IgD-negative memory B cell (primary cell): ENCODE measurements at regions not wholly inside any gene's neighbourhood (a gene's known extent, or its start where the extent isn't known, plus 50 kb on each side); places are given as distances from the start of the nearest gene placed in this dataset.
"Not testable (repeated sequence)": the region's sequence is repeated elsewhere in the genome, so short reads cannot be mapped to it uniquely, and the experiment has no call there.

Source experiments
- H3K27ac Mint-ChIP-seq, 3 donors: one replicate each; pipeline ENCODE4 v1.8.0; 2020 to 2022; ENCODE audit warnings: mild to moderate bottlenecking in 3 of 3, mixed read lengths in 3 of 3, moderate library complexity in 1 of 3
- H3K27me3 Mint-ChIP-seq: one replicate; pipeline ENCODE4 v1.8.0; 2021; ENCODE audit warnings: mixed read lengths
- H3K36me3 Mint-ChIP-seq: one replicate; pipeline ENCODE4 v1.8.0; 2020; ENCODE audit warnings: mild to moderate bottlenecking, mixed read lengths
- H3K4me1 Mint-ChIP-seq, 3 donors: one replicate each; pipeline ENCODE4 v1.8.0; 2020 to 2022; ENCODE audit warnings: mixed read lengths in 3 of 3, mild to moderate bottlenecking in 1 of 3
- H3K4me3 Mint-ChIP-seq, 4 donors: one replicate each; pipeline ENCODE4 v1.8.0; 2020 to 2022; ENCODE audit warnings: mild to moderate bottlenecking in 4 of 4, mixed read lengths in 4 of 4, moderate library complexity in 3 of 4
- H3K9me3 Mint-ChIP-seq, 3 donors: one replicate each; pipeline ENCODE4 v1.8.0; 2020 to 2021; ENCODE audit warnings: mixed read lengths in 3 of 3, mild to moderate bottlenecking in 1 of 3

DNA sequence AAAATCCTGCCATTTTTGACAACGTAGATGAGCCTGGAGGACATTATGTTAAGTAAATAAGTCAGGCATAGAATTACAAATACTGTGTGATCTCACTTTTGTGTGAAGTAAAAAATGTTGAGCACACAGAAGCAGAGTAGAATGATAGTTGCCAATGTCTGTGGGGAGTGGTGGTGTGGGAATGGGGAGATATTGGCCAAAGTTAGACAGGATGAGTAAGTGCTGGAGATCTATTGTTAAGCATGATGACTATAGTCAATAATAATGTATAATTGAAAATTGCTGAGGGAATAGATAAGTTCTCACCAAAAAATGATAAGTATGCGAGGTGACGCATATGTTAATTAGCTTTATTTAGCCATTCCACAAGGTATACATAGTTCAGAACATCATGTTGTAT is 92.0 kb downstream of the GPR85 start:
- peaks cover 0 to 2% (median 0%) of the 10 kb centered on the region in 3 donors for H3K4me1 Mint-ChIP-seq
- no peaks in the 10 kb centered on the region for H3K27me3 Mint-ChIP-seq
- H3K36me3 Mint-ChIP-seq: no peaks in the 10 kb centered on the region
- peaks cover 0 to 3% (median 0%) of the 10 kb centered on the region in 3 donors for H3K9me3 Mint-ChIP-seq
- no peak overlapping the region for H3K27ac Mint-ChIP-seq
- no peak overlapping the region for H3K4me3 Mint-ChIP-seq

- Mint-ChIP-seq H3K36me3 (peaks cover 2% of the 10 kb centered on the region), H3K27me3 (no peaks in the 10 kb centered on the region), H3K4me1 (peaks cover 2 to 6% (median 4%) of the 10 kb centered on the region in 3 donors), H3K9me3 (no peaks in the 10 kb centered on the region), H3K27ac (no peak overlapping the region), H3K4me3 (no peak overlapping the region)
Measured at GRCh38 chr7:112990624-112991023, 96.0 kb downstream of the GPR85 start.

DNA sequence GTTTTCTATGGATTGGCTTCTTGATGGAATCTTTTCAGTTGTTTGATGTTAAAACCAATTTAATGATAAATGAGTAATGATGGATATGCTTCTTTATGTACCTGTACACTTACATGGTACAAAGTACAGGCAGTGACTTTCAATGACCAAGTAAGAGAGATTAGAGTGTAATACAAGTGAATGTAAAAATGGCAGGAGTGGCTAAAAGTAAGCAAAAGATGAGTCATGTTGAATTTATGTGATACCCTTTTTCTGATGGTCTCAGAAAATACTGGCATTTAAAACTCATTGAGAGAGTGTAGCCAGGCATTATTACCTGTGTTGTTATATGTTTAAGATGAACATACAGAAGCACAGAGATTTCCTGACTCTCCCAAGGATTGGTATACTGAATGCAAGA is 97.1 kb downstream of the GPR85 start:
- Mint-ChIP-seq H3K4me3 (no peak overlapping the region), H3K9me3 (no peaks in the 10 kb centered on the region), H3K27ac (peak overlapping the region in 1 of 3 donors; percentile 50), H3K36me3 (peaks cover 2% of the 10 kb centered on the region), H3K27me3 (no peaks in the 10 kb centered on the region), H3K4me1 (peaks cover 2 to 6% (median 4%) of the 10 kb centered on the region in 3 donors)

DNA sequence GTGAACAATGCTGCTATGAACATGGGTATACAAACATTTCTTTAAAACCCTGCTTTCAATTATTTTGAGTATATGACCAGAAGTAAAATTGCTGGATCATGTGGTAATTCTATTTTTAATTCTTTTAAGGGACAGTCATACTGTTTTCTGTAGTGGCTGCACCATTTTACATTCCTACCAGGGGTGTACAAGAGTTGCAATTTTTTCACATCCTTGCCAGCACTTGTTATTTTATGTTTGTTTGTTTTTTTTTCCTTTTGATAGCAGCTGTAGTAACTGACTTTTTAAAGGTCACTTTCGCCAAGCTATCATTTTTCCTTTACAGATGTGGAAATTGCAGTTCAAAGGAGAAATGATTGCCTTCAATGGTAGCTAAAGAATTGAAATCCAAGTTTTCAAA is 99.5 kb downstream of the GPR85 start:
- Mint-ChIP-seq H3K4me3 (no peak overlapping the region), H3K36me3 (peaks cover 2% of the 10 kb centered on the region), H3K9me3 (no peaks in the 10 kb centered on the region), H3K27ac (no peak overlapping the region), H3K27me3 (no peaks in the 10 kb centered on the region), H3K4me1 (peaks cover 14 to 20% (median 17%) of the 10 kb centered on the region in 3 donors)

DNA sequence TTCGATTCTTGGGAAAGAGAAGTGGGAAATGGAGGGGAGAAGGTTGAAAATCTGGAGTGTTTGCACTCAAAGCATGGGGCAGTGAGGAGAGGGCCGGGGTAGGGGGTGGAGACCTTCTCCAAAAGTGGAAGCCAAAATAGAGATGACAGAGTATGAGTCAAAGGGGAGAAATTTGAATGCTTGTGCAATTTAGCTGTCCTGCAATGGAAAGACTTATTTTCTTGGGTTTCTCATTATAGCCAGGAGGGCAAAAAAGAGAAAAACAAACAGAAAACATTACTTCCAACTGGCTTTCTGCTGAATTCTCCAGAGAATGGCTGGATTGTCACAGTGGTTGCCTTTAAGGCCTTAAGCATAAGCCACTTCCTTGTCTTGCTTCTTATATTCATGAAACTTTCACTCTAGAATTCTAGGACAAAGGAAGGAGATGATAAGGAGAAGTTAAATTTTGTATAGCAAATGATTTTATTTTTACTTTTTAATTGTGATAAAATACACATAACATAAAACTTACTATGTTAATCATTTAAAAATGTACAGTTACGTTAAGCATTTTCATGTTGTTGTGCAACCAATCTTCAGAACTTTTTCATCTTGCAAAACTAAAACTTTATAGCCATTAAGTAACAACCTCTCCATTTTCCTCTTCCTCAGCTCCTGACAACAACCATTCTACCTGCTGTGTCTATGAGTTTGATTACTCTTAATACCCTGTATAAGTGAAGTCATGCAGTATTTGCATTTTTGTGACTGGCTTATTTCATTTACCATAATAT is 100.2 kb downstream of the GPR85 start:
- Mint-ChIP-seq H3K27ac (no peak overlapping the region), H3K9me3 (no peaks in the 10 kb centered on the region), H3K36me3 (peaks cover 2% of the 10 kb centered on the region), H3K4me3 (no peak overlapping the region), H3K27me3 (no peaks in the 10 kb centered on the region), H3K4me1 (peaks cover 18 to 26% (median 21%) of the 10 kb centered on the region in 3 donors)

DNA sequence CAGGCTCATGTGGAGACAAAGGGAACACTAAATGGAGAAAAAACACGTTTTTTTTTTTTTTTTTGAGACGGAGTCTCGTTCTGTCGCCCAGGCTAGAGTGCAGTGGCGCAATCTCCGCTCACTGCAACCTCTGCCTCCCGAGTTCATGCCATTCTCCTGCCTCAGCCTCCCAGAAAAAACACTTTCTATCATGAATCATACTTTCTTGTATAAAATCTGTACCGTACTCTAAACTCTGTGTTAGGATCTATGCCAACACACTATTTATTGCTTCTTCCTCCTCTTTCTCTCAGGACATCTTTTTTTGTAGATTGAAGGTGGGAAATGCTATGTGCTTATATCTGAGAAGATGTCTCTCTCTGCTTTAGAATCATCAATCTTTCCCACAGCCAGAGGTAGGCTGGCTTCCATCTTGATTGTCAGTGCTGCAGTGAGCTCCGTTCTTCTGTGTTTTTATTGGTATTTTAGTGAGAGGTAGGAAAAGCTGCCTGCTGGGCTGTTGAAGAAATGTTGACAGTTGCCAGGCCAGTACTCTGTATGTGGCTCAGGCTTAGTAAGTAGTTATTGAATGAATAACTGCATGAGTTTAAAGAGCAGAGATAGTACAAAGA is 101.1 kb downstream of the GPR85 start:
- Mint-ChIP-seq H3K36me3 (peaks cover 2% of the 10 kb centered on the region), H3K9me3 (no peaks in the 10 kb centered on the region), H3K4me3 (no peak overlapping the region)

DNA sequence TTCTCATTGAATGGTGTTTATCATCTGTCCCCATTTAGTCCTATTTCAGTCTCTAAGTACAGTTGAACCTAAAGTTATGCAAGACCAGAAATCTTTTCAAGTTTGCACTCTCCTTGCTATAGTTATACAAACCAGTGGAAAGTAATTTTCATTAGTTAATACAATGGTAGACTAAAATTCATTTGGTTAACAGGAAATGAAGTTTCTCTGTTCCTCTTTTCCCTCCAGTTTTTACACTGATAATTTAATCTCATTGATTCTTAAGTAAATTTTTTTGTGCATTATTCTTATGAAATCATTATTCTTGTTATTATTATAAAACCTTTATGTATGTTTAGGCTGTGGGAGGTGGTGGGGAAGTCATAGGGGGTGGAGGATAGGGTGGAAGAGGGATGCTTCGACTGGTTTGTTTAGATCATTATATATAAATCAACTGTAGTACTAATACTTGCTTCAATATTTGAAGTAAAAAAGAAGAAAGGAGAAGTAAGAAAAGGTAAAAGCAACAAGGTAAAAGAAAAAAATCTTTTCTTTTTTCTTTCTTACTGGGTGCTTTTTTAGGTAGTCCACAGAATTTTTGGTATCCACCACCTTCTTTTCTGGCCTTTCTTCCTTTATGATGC is 104.1 kb downstream of the GPR85 start:
- H3K4me3 Mint-ChIP-seq: peak overlapping the region; percentile 9 to 89 (median 51)
- H3K27ac Mint-ChIP-seq: peak overlapping the region; percentile 60 to 78 (median 68)
- H3K27me3 Mint-ChIP-seq: no peaks in the 10 kb centered on the region

More for the DNA sequence above, 101.1 kb downstream of the GPR85 start:
- no peaks in the 10 kb centered on the region for H3K27me3 Mint-ChIP-seq
- peaks cover 21 to 31% (median 24%) of the 10 kb centered on the region in 3 donors for H3K4me1 Mint-ChIP-seq
- H3K27ac Mint-ChIP-seq: no peak overlapping the region

GRCh38 chr7:112981966-112982365 is 104.7 kb downstream of the GPR85 start:
- H3K9me3 Mint-ChIP-seq: no peaks in the 10 kb centered on the region
- no peaks in the 10 kb centered on the region for H3K36me3 Mint-ChIP-seq
- H3K27me3 Mint-ChIP-seq: no peaks in the 10 kb centered on the region
- peaks cover 20 to 30% (median 24%) of the 10 kb centered on the region in 3 donors for H3K4me1 Mint-ChIP-seq
- H3K4me3 Mint-ChIP-seq: peak overlapping the region; percentile 9 to 89 (median 51)
- H3K27ac Mint-ChIP-seq: peak overlapping the region in 2 of 3 donors; percentile 42 to 60

More for the DNA sequence above, 104.1 kb downstream of the GPR85 start:
- H3K4me1 Mint-ChIP-seq: peaks cover 21 to 31% (median 24%) of the 10 kb centered on the region in 3 donors
- H3K36me3 Mint-ChIP-seq: no peaks in the 10 kb centered on the region
- no peaks in the 10 kb centered on the region for H3K9me3 Mint-ChIP-seq

DNA sequence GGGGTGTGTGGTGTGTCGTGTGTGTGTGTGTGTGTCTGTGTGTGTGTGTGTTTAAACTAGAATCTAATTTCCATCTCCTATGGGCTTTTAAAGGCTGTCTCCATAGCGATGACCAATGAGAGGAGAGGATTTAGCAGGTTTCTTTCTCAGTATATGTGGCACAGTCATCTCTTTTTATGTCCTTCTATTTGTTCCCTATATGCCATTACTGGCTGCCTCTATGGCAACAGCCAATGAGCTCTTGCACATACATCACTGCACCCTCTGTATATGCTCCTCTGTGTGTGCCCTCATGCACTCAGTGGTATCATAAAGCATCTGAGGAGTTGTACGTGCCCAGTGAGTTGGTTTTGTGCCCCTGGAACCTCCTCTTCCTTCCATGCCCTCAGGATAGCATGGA is 107.6 kb downstream of the GPR85 start:
- not testable (repeated sequence) for H3K27me3 Mint-ChIP-seq, H3K27ac Mint-ChIP-seq, H3K9me3 Mint-ChIP-seq, H3K4me3 Mint-ChIP-seq, H3K36me3 Mint-ChIP-seq
- H3K4me1 Mint-ChIP-seq: peaks cover 18 to 25% (median 25%) of the 10 kb centered on the region in 3 donors

DNA sequence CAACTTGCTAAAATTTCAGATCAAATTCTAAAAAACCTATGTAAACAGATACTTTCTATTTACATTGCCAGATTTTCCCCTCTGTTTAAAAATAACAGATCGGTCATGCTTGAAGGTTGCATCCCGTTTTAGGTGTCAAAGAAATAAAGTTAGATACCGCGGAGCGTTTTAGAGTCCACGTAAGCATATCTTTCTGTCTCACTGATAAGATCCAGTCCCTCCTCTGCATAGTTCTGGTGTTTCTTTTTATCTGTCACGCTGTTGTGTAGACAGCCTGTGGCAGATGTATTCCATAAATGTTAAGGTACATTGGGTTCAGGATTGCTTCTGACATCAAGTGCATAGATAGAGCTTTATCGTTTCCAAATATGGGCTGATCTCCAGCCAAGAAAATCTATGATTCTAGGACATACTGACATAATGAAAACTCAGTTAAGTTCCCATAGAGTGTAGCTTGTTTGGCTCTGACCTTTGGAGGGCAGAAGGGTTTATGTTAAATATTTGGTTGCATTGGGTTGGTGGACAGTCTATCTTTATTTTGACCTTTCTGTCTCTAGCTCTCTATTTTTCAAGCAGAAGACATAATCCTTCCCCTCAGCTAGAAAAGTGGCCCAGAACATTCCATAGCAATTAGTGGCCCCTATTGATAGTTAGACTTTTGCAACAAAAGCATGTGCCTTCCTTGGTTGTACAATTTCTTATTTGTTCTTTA is 109.2 kb downstream of the GPR85 start:
- peaks cover 10 to 14% (median 13%) of the 10 kb centered on the region in 3 donors for H3K4me1 Mint-ChIP-seq
- H3K36me3 Mint-ChIP-seq, H3K27ac Mint-ChIP-seq, H3K9me3 Mint-ChIP-seq, H3K27me3 Mint-ChIP-seq, H3K4me3 Mint-ChIP-seq: not testable (repeated sequence)

GRCh38 chr7:112970771-112971170 is 115.9 kb downstream of the GPR85 start:
- no peaks in the 10 kb centered on the region for H3K36me3 Mint-ChIP-seq
- H3K9me3 Mint-ChIP-seq: peaks cover 0 to 1% (median 0%) of the 10 kb centered on the region in 3 donors
- H3K4me1 Mint-ChIP-seq: peaks cover 0 to 4% (median 0%) of the 10 kb centered on the region in 3 donors
- no peak overlapping the region for H3K27ac Mint-ChIP-seq
- peaks cover 7% of the 10 kb centered on the region for H3K27me3 Mint-ChIP-seq
- H3K4me3 Mint-ChIP-seq: no peak overlapping the region

GRCh38 chr7:112969946-112970345 is 116.7 kb downstream of the GPR85 start:
- Mint-ChIP-seq H3K36me3 (no peaks in the 10 kb centered on the region), H3K4me3 (no peak overlapping the region), H3K27me3 (peaks cover 7% of the 10 kb centered on the region), H3K4me1 (peaks cover 0 to 4% (median 0%) of the 10 kb centered on the region in 3 donors), H3K9me3 (peaks cover 0 to 1% (median 0%) of the 10 kb centered on the region in 3 donors), H3K27ac (no peak overlapping the region)

DNA sequence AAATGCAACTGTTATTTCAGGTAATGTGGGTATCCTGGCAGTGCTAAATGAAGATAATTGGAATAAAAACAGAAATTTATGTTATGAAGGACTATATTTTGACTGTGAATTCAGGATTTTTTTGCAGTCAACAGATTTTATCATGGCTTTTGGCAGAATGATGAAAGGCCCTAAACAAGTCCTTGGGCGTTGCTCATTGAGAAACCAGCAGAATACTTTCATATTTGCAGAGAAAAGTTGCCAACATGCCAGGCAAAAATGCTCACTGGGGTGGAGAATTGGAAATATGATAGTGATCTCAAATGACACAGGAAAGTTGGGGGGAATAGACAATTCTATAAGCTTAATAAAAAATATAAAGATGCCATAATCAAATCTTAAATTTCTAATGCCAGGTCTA is 121.1 kb downstream of the GPR85 start:
- Mint-ChIP-seq H3K27ac (no peak overlapping the region), H3K4me3 (no peak overlapping the region), H3K27me3 (peaks cover 5% of the 10 kb centered on the region), H3K4me1 (no peaks in the 10 kb centered on the region), H3K36me3 (no peaks in the 10 kb centered on the region), H3K9me3 (no peaks in the 10 kb centered on the region)

GRCh38 chr7:112963634-112964033 is 123.0 kb downstream of the GPR85 start:
- Mint-ChIP-seq H3K36me3 (no peaks in the 10 kb centered on the region), H3K27ac (no peak overlapping the region), H3K4me1 (no peaks in the 10 kb centered on the region), H3K9me3 (peaks cover 0 to 4% (median 0%) of the 10 kb centered on the region in 3 donors), H3K4me3 (no peak overlapping the region), H3K27me3 (peaks cover 2% of the 10 kb centered on the region)

- H3K36me3 Mint-ChIP-seq: no peaks in the 10 kb centered on the region
Measured at GRCh38 chr7:112962815-112963214, 123.8 kb downstream of the GPR85 start.

More at GRCh38 chr7:112962815-112963214, 123.8 kb downstream of the GPR85 start:
- H3K4me3 Mint-ChIP-seq: no peak overlapping the region
- H3K27ac Mint-ChIP-seq: no peak overlapping the region
- H3K27me3 Mint-ChIP-seq: peaks cover 2% of the 10 kb centered on the region
- H3K9me3 Mint-ChIP-seq: peaks cover 0 to 4% (median 0%) of the 10 kb centered on the region in 3 donors
- no peaks in the 10 kb centered on the region for H3K4me1 Mint-ChIP-seq
